ENCODE measurements at regions not wholly inside any gene's neighbourhood (a gene's known extent, or its start where the extent isn't known, plus 50 kb on each side); places are given as distances from the start of the nearest gene placed in this dataset.
"Not testable (repeated sequence)": the region's sequence is repeated elsewhere in the genome, so short reads cannot be mapped to it uniquely, and the experiment has no call there.

- Histone ChIP-seq H3K9me3 (0 out of 2 replicates have a peak, but pooled peaks cover 3% of the 10 kb centered on the region), H3K27me3 (replicated peaks; ENCODE audit: control insufficient read depth, insufficient read depth, low read length) (no peaks in the 10 kb centered on the region), H3K36me3 (ENCODE audit: control insufficient read depth, insufficient read depth, low read length) (no peaks in the 10 kb centered on the region), H3K4me3 (ENCODE audit: low read depth, low read length) (no peak overlapping the region), H3K4me1 (no peaks in the 10 kb centered on the region)
- Mint-ChIP-seq H3K36me3 (ENCODE audit: insufficient read depth, unreplicated experiment) (no peaks in the 10 kb centered on the region), H3K4me1 (ENCODE audit: low read depth, unreplicated experiment) (no peaks in the 10 kb centered on the region), H3K9me3 (ENCODE audit: unreplicated experiment) (peaks cover 9% of the 10 kb centered on the region), H3K27me3 (ENCODE audit: insufficient read depth, unreplicated experiment) (peaks cover 2% of the 10 kb centered on the region), H3K27ac (ENCODE audit: unreplicated experiment) (no peak overlapping the region), H3K4me3 (ENCODE audit: unreplicated experiment) (no peak overlapping the region)
- TF ChIP-seq, protein P1, sequence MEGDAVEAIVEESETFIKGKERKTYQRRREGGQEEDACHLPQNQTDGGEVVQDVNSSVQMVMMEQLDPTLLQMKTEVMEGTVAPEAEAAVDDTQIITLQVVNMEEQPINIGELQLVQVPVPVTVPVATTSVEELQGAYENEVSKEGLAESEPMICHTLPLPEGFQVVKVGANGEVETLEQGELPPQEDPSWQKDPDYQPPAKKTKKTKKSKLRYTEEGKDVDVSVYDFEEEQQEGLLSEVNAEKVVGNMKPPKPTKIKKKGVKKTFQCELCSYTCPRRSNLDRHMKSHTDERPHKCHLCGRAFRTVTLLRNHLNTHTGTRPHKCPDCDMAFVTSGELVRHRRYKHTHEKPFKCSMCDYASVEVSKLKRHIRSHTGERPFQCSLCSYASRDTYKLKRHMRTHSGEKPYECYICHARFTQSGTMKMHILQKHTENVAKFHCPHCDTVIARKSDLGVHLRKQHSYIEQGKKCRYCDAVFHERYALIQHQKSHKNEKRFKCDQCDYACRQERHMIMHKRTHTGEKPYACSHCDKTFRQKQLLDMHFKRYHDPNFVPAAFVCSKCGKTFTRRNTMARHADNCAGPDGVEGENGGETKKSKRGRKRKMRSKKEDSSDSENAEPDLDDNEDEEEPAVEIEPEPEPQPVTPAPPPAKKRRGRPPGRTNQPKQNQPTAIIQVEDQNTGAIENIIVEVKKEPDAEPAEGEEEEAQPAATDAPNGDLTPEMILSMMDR (IDR thresholded peaks at IDR 0.05; ENCODE audit: insufficient read depth in 1 of 2, low read depth in 1 of 2, low read length in 1 of 2, severe bottlenecking in 1 of 2, unreplicated experiment in 1 of 2): no peak
- intact Hi-C loops (cut with micrococcal nuclease; ENCODE audit: unreplicated experiment): no loop called here
- no TSS peak for BruUV-seq (replicated peaks)
- ChIA-PET POLR2A (no interaction called here), CTCF (no interaction called here)
- DNase-seq: no peak
Observed at GRCh38 chr7:52555805-52556204, 479.6 kb upstream of the POM121L12 start.

GRCh38 chr7:52547308-52547910 lies 488.0 kb upstream of the POM121L12 start:
- CTCF ChIA-PET: no interaction called here

DNA sequence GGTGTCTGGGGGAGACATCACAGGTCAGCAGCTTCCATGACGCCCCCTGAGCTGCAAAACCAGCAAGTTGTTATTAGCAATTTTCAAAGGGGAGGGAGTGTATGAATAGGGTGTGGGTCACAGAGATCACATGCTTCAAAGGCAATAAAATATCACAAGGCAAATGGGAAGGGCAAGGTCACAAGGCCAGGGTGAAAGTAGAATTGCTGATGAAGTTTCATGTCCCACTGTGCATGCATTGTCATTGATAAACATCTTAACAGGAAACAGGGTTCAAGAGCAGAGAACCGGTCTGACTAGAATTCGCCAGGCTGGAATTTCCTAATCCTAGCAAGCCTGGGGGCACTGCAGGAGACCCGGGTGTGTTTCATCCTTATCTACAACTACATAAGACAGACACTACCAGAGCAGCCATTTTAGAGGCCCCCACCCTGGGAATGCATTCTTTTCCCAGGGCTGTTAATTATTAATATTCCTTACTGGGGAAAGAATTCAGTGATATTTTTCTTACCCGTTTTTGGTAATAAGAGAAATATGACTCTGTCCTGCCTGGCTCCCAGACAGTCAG lies 494.2 kb upstream of the POM121L12 start:
- intact Hi-C loops (cut with micrococcal nuclease; ENCODE audit: unreplicated experiment): loop anchor here (1.0 to 10.0 kb wide), 3 partner anchors 45 to 936 kb away; no protein-coding TSS in a partner anchor
- Mint-ChIP-seq H3K4me1 (ENCODE audit: low read depth, unreplicated experiment) (peaks cover 13% of the 10 kb centered on the region), H3K27ac (ENCODE audit: unreplicated experiment) (peak overlapping the region; percentile 65), H3K9me3 (ENCODE audit: unreplicated experiment) (peaks cover 23% of the 10 kb centered on the region)
- BruUV-seq (replicated peaks); POLR2A ChIA-PET; CTCF ChIA-PET; H3K4me3 Mint-ChIP-seq (ENCODE audit: unreplicated experiment); H3K36me3 Mint-ChIP-seq (ENCODE audit: insufficient read depth, unreplicated experiment); H3K27me3 ChIP-seq (replicated peaks; ENCODE audit: control insufficient read depth, insufficient read depth, low read length); H3K27me3 Mint-ChIP-seq (ENCODE audit: insufficient read depth, unreplicated experiment); H3K36me3 ChIP-seq (ENCODE audit: control insufficient read depth, insufficient read depth, low read length); H3K4me3 ChIP-seq (ENCODE audit: low read depth, low read length): not testable (repeated sequence)
- peak; percentile 84 to 88 for DNase-seq
- peaks cover 18% of the 10 kb centered on the region for H3K9me3 ChIP-seq
- H3K4me1 ChIP-seq: peaks cover 34% of the 10 kb centered on the region

More at GRCh38 chr7:52547308-52547910, 488.0 kb upstream of the POM121L12 start:
- H3K9me3 Mint-ChIP-seq (ENCODE audit: unreplicated experiment): peaks cover 22% of the 10 kb centered on the region
- TF ChIP-seq, protein P1 (IDR thresholded peaks at IDR 0.05; ENCODE audit: insufficient read depth in 1 of 2, low read depth in 1 of 2, low read length in 1 of 2, severe bottlenecking in 1 of 2, unreplicated experiment in 1 of 2): no peak
- intact Hi-C loops (cut with micrococcal nuclease; ENCODE audit: unreplicated experiment): loop anchor here (10.0 kb wide), 1 partner anchor 943 kb away; no protein-coding TSS in a partner anchor
- H3K36me3 Mint-ChIP-seq (ENCODE audit: insufficient read depth, unreplicated experiment): no peaks in the 10 kb centered on the region
- no peak overlapping the region for H3K4me3 Mint-ChIP-seq (ENCODE audit: unreplicated experiment)
- peak; percentile 19 to 61 for DNase-seq
- no peaks in the 10 kb centered on the region for H3K27me3 Mint-ChIP-seq (ENCODE audit: insufficient read depth, unreplicated experiment)
- no peak overlapping the region for H3K4me3 ChIP-seq (ENCODE audit: low read depth, low read length)
- peaks cover 2% of the 10 kb centered on the region; the same call in 1 of the 2 replicates for H3K9me3 ChIP-seq
- no peaks in the 10 kb centered on the region for H3K27me3 ChIP-seq (replicated peaks; ENCODE audit: control insufficient read depth, insufficient read depth, low read length)
- no peaks in the 10 kb centered on the region for H3K36me3 ChIP-seq (ENCODE audit: control insufficient read depth, insufficient read depth, low read length)
- BruUV-seq (replicated peaks): no TSS peak
- H3K27ac Mint-ChIP-seq (ENCODE audit: unreplicated experiment): no peak overlapping the region
- peaks cover 8% of the 10 kb centered on the region for H3K4me1 Mint-ChIP-seq (ENCODE audit: low read depth, unreplicated experiment)
- POLR2A ChIA-PET: no interaction called here
- H3K4me1 ChIP-seq: peaks cover 8% of the 10 kb centered on the region

Measured in Caco-2 (cell line).